SK-N-MC (cell line): ENCODE measurements at regions not wholly inside any gene's neighbourhood (a gene's known extent, or its start where the extent isn't known, plus 50 kb on each side); places are given as distances from the start of the nearest gene placed in this dataset.

Source experiments
- EZH2 ChIP-seq: fragments of 200-600 bp; sonication (generic); IDR thresholded peaks from one replicate; pipeline ENCODE4 v1.6.1; 2017; ENCODE audit warnings: antibody characterized with exemption
- POLR2AphosphoS5 ChIP-seq: IDR thresholded peaks from 2 replicates; pipeline ENCODE4 v1.6.1; 2012; ENCODE audit warnings: mild to moderate bottlenecking, low read depth, low read length, borderline replicate concordance

DNA sequence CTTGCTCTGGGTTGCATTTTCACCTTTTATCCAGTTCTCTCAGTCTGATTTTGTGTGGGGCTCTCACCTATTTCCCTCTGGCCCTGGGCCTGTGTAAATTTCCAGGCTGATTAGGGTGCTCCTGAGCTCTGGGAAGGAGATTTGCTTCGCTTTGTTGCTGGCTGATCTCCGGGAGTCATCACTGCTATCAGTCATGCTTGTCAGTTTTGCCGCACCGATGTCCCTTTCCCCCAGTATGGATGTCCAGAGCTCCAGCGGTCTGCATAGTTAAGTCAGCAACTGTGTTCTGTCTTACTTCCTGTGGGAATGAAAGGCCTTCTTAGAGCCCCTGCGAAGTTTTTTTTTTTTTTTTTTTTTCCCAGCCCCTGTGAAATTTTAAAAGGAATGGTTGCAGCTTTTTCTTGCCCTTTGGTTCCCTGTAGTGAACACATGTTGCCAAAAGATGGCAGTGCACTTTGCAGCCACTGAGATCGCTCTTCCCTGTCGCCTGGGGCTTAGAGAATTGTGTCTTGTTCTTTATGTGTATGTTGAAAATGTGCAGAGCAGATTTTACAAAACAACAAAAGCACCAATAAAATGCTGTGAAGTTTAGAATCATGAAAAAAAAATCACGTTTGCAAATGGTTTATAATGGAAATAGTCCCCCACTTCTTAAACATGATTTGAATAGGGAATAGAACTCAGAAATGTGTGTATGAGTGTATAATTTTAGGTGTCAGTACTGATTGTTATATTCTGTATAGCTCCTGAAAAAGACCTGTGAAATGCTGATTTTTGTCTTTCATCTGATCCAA is 109.1 kb upstream of the SLC4A4 start:
- TF ChIP-seq EZH2 (no peak), POLR2AphosphoS5 (no peak)
